Activated naive CD8-positive, alpha-beta T cell treated with anti-CD3 and anti-CD28 coated beads, Interleukin-2, amount 10 ng/mL, durations not matched to agents 7 days and 5 days (primary cell): ENCODE measurements at regions not wholly inside any gene's neighbourhood (a gene's known extent, or its start where the extent isn't known, plus 50 kb on each side); places are given as distances from the start of the nearest gene placed in this dataset.

Experiments used
- ATAC-seq: fragments of 150-1000 bp; cut with Tn5 transposase; one replicate; pipeline ENCODE4 v1.10.0; 2021; ENCODE audit warnings: low read depth, moderate library complexity
- POLR2A ChIA-PET: fragments of 350-600 bp; sonication (Branson Sonifier 250); formaldehyde crosslinking; loops from one replicate; lab custom pipeline; 2021; ENCODE audit warnings: antibody characterized with exemption; lab: Charles Lee
- DNase-seq: peaks from one replicate; pipeline ENCODE4 v3.0.0; 2021
- H3K27ac Mint-ChIP-seq: one replicate; pipeline ENCODE4 v1.8.0; 2022; ENCODE audit warnings: mild to moderate bottlenecking, mixed read lengths
- H3K27me3 Mint-ChIP-seq: one replicate; pipeline ENCODE4 v1.8.0; 2022; ENCODE audit warnings: mild to moderate bottlenecking, moderate library complexity, mixed read lengths
- H3K36me3 Mint-ChIP-seq: one replicate; pipeline ENCODE4 v1.8.0; 2021; ENCODE audit warnings: mild to moderate bottlenecking, mixed read lengths
- H3K4me1 Mint-ChIP-seq: one replicate; pipeline ENCODE4 v1.8.0; 2021; ENCODE audit warnings: mixed read lengths
- H3K4me3 Mint-ChIP-seq: one replicate; pipeline ENCODE4 v1.8.0; 2022; ENCODE audit warnings: mild to moderate bottlenecking, moderate library complexity, mixed read lengths
- H3K9me3 Mint-ChIP-seq: one replicate; pipeline ENCODE4 v1.8.0; 2021; ENCODE audit warnings: mixed read lengths

DNA sequence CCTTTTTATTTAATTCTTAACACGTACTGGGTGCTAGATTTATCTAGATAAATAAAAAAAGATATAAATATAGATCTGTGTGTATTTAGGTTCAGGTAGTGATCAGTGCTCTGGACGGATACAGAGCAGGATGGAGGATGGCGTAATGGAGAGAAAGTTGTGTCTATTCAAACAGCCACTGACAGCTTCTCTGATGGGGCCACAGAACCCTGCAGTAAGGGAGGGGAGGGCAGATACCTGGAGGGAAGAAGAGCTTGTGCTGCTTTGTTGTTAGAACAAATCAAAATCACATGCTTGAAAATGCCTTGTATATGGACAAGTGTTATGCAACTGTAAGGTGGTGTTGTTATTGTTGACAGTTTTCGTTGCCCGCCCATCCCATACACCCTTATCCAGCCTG lies 170.2 kb downstream of the UTP18 start:
- Mint-ChIP-seq H3K36me3 (no peaks in the 10 kb centered on the region), H3K4me3 (no peak overlapping the region), H3K4me1 (peaks cover 44% of the 10 kb centered on the region), H3K9me3 (no peaks in the 10 kb centered on the region), H3K27ac (peak overlapping the region; percentile 46), H3K27me3 (no peaks in the 10 kb centered on the region)
- DNase-seq (no peak), ATAC-seq (no peak)
- POLR2A ChIA-PET: no interaction called here

DNA sequence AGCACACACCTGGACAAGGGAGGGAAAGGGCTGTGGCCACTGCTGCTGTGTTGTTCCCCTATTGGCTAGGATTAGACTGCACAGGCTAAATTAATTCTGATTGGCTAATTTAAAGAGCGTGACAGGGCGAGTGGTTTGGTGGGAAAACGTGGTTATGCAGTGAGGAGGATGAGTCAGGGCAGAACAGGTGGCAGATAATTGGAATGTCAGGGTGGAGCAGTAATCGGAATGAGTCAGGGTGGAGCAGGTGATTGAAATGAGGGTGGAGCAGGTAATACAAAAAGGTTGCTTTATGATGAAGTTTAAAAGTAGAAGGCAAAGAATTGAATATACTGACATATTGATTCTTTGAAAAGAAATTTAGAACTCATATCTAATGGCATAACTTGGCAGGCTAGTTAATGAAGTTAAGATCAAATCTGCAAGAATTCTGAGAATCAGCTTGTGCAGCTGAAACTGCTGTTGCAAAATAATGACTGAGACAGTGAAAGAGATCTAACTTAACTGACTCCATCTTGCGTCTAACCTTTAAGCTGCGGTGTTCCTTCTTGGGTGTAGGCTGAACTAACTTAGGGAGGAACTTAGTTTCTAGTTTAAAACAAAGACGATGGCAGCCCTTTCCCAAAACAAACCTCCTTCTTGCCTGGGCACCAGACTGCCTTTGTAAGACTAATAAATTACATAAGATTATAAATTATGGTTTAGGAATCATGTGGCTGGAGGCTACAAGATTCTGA lies 174.3 kb downstream of the UTP18 start:
- Mint-ChIP-seq H3K9me3 (peaks cover 1% of the 10 kb centered on the region), H3K4me3 (no peak overlapping the region), H3K27me3 (no peaks in the 10 kb centered on the region), H3K36me3 (no peaks in the 10 kb centered on the region), H3K27ac (no peak overlapping the region), H3K4me1 (peaks cover 20% of the 10 kb centered on the region)
- ATAC-seq (no peak), DNase-seq (no peak)
- POLR2A ChIA-PET: no interaction called here

GRCh38 chr17:51435171-51435552 lies 174.8 kb downstream of the UTP18 start:
- ATAC-seq: no peak
- Mint-ChIP-seq H3K9me3 (peaks cover 1% of the 10 kb centered on the region), H3K4me3 (no peak overlapping the region), H3K36me3 (no peaks in the 10 kb centered on the region), H3K4me1 (peaks cover 14% of the 10 kb centered on the region), H3K27ac (no peak overlapping the region), H3K27me3 (no peaks in the 10 kb centered on the region)
- no peak for DNase-seq
- POLR2A ChIA-PET: no interaction called here

DNA sequence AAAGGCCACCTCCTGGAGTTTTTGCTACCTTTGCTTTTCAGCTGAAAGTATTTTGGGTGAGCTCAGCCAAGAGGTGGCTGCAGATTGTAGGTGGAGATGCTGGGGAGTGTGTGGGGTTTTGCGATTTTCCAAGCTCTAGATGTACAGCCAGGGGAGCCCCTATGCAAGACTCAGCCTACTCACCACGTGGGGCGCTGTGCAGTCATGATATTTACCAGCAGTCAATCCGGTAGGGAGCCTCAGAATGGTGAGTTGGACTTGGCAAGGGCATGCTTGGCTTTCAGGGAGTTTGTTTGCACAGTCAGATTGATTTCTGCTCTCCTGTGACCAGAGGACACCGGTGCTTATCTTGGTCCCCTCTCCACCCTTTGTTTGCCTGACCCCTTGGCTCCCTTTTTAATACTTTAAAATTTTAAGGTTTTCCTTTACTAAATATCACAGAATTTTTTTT lies 175.3 kb downstream of the UTP18 start:
- Mint-ChIP-seq H3K36me3 (no peaks in the 10 kb centered on the region), H3K4me1 (peaks cover 10% of the 10 kb centered on the region), H3K27ac (no peak overlapping the region), H3K4me3 (no peak overlapping the region), H3K9me3 (peaks cover 1% of the 10 kb centered on the region), H3K27me3 (no peaks in the 10 kb centered on the region)
- POLR2A ChIA-PET: no interaction called here
- ATAC-seq (no peak), DNase-seq (no peak)

DNA sequence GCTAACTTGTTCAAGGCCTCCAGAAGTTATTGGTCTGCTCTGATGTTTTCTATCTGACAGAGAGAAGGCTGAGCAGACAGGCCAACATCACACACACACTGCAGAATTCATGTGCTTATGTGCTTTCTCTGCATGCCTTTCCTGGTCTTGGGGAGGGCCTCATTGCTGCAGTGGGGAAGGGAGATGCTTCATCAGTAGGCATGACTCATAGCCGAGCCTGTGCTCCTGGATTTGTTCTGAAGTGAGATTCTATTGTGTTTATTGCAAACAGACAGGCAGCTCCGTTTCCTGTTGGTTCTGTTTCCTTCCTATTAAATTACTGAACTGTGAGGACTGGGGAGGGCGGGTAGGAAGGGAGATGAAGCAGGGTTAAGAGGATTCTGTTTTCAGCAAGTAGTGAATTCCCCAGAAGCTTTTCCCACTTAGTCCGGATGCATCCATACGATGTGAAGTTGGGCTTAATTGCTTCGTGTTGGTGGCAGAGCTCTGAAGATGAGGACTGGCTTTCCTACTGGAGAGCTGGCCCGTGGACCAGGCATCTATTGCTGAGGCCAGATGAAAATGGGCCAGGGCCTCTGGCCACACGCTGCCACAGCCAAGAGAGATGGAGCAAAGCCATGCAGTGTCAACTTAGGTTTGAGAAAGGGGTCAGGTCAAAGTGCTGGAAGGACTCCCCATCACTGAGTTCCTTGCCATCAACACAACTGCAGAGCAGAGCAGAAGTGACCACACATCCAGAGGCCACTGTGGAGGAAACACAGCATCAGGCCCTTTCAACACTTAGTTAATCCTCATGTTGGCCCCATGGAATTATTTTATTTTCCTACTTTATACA lies 179.3 kb downstream of the UTP18 start:
- POLR2A ChIA-PET: no interaction called here
- H3K27ac Mint-ChIP-seq: peak overlapping the region; percentile 45
- no peak overlapping the region for H3K4me3 Mint-ChIP-seq
- peaks cover 4% of the 10 kb centered on the region for H3K9me3 Mint-ChIP-seq
- no peaks in the 10 kb centered on the region for H3K36me3 Mint-ChIP-seq
- ATAC-seq (no peak), DNase-seq (no peak)
- H3K4me1 Mint-ChIP-seq: peaks cover 9% of the 10 kb centered on the region
- H3K27me3 Mint-ChIP-seq: peaks cover 6% of the 10 kb centered on the region

DNA sequence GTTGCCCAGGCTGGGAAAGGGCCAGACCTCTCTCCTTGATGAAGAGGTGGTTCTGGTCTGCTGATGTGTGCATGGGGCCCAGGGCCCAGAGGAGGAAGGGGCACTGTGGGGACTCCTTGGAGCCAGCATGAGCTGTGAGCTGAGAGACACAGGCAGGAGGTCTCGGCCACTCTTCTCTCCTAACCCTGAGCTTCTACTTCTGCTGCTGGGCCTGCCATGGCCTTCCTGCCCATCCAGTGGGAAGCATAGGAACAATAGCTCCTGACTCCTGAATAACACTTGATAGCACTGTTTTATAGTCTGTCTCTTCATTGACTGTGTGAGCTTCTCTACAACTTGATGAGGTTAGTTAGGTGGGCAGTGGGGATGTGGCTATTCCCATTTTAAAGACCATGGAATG lies 181.1 kb downstream of the UTP18 start:
- Mint-ChIP-seq H3K9me3 (peaks cover 2% of the 10 kb centered on the region), H3K27ac (no peak overlapping the region), H3K4me3 (no peak overlapping the region), H3K4me1 (peaks cover 15% of the 10 kb centered on the region), H3K36me3 (peaks cover 3% of the 10 kb centered on the region), H3K27me3 (peaks cover 6% of the 10 kb centered on the region)
- ATAC-seq (no peak), DNase-seq (no peak)
- POLR2A ChIA-PET: no interaction called here

DNA sequence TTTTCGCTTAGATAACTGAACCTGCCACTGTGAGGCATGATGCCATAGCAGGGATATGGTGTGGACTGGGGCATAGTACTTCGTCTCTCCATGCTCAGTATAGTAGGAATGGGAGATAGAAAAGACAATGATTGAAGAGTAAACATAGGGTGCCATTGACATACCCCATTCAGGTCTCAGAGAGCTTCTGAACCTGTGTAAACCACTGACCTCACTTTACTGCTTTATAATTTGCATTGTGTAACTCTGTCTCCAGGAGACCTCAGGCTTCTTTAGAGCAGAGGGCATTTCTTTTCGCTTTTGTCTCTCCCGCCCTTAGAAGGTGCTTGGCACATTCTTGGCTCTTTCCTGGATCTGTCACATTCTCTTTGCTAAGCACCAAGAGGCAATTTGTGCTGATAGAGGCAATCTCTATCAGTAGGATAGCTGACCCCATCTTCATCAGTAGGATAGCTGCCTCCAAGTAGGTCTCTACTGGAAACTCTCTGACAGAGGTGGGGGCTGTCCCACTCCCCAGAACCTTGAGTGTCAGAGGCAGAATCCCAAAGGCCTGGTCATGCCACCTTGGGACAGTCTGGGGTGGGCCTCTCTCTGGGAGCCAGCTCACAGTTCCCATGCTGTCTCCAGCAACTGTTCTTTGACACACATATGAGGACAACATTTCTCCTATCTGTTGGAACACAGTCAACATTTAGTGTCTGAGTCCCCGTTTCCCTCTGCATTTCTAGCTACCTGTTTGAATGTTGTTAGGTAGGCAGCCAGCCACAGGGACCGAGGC lies 181.9 kb downstream of the UTP18 start:
- POLR2A ChIA-PET: no interaction called here
- Mint-ChIP-seq H3K27me3 (peaks cover 6% of the 10 kb centered on the region), H3K4me1 (peaks cover 15% of the 10 kb centered on the region), H3K27ac (no peak overlapping the region), H3K36me3 (peaks cover 3% of the 10 kb centered on the region), H3K4me3 (no peak overlapping the region), H3K9me3 (peaks cover 2% of the 10 kb centered on the region)
- ATAC-seq (no peak), DNase-seq (no peak)

- H3K4me3 Mint-ChIP-seq: no peak overlapping the region
- H3K27ac Mint-ChIP-seq: no peak overlapping the region
- H3K9me3 Mint-ChIP-seq: peaks cover 4% of the 10 kb centered on the region
- H3K36me3 Mint-ChIP-seq: peaks cover 3% of the 10 kb centered on the region
- ATAC-seq (no peak), DNase-seq (no peak)
- H3K27me3 Mint-ChIP-seq: peaks cover 6% of the 10 kb centered on the region
- POLR2A ChIA-PET: no interaction called here
- peaks cover 15% of the 10 kb centered on the region for H3K4me1 Mint-ChIP-seq
Observed at GRCh38 chr17:51443646-51444045, 183.3 kb downstream of the UTP18 start.

DNA sequence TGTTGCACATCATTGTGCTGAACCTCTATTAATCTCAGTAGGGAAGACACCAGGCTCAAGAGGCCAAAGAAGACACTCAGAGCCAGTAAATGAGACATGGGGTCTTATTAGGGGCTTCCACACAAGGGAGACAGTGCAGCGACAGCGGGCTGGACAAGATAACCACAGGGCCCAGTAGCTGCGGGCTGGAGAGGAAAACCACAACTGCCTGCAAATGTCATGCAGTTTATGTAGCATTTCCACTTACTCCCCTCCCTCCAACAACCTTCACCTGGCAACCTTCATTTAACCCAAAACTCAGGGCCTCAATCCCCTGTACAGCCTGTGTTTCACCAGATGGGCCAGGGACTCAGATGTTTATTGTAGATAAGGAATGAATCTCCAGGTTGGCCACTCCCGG lies 185.6 kb downstream of the UTP18 start:
- POLR2A ChIA-PET: no interaction called here
- Mint-ChIP-seq H3K4me3 (peak overlapping the region; percentile 4), H3K9me3 (peaks cover 4% of the 10 kb centered on the region), H3K4me1 (peaks cover 10% of the 10 kb centered on the region), H3K36me3 (peaks cover 3% of the 10 kb centered on the region), H3K27me3 (peaks cover 10% of the 10 kb centered on the region), H3K27ac (no peak overlapping the region)
- no peak for DNase-seq
- ATAC-seq: no peak

DNA sequence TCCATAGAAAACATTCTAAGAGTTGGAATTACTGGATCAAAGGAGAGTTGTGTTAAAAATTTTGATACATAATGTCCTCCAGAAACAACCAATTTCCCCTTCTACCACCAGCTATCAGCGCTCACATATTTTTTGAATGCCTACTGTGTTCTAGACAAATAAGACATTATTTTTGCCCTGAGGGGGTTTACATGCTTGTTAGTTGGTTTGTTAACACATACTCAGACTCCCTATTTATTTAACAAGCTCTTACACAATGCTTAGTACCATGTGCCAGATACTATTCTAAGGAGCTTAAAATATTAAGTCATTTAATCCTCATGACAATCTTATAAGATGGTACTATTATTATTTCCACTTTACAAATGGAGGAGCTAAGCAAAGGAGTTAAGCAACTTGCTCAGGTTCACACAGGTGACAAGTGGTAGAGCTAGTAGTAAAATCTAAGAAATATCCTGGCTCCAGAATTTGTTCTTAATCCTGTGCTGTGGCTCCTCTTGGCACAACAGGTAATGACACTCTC lies 194.2 kb downstream of the UTP18 start:
- Mint-ChIP-seq H3K9me3 (no peaks in the 10 kb centered on the region), H3K36me3 (no peaks in the 10 kb centered on the region), H3K27me3 (peaks cover 1% of the 10 kb centered on the region), H3K4me1 (no peaks in the 10 kb centered on the region), H3K4me3 (no peak overlapping the region), H3K27ac (no peak overlapping the region)
- POLR2A ChIA-PET: no interaction called here
- no peak for DNase-seq
- ATAC-seq: no peak

GRCh38 chr17:51455211-51455610 lies 194.9 kb downstream of the UTP18 start:
- H3K27me3 Mint-ChIP-seq: no peaks in the 10 kb centered on the region
- POLR2A ChIA-PET: interaction anchor here (0.6 kb wide), 2 partner anchors 60 to 190 kb away, joined by 3 to 5 read pairs; no protein-coding TSS in a partner anchor
- DNase-seq (no peak), ATAC-seq (no peak)
- no peaks in the 10 kb centered on the region for H3K9me3 Mint-ChIP-seq
- H3K27ac Mint-ChIP-seq: no peak overlapping the region
- no peak overlapping the region for H3K4me3 Mint-ChIP-seq
- no peaks in the 10 kb centered on the region for H3K4me1 Mint-ChIP-seq
- H3K36me3 Mint-ChIP-seq: no peaks in the 10 kb centered on the region

GRCh38 chr17:51455931-51456330 lies 195.6 kb downstream of the UTP18 start:
- no peak for ATAC-seq
- no peaks in the 10 kb centered on the region for H3K27me3 Mint-ChIP-seq
- no peak for DNase-seq
- POLR2A ChIA-PET: no interaction called here
- no peaks in the 10 kb centered on the region for H3K36me3 Mint-ChIP-seq
- no peak overlapping the region for H3K4me3 Mint-ChIP-seq
- H3K27ac Mint-ChIP-seq: no peak overlapping the region
- H3K4me1 Mint-ChIP-seq: no peaks in the 10 kb centered on the region
- no peaks in the 10 kb centered on the region for H3K9me3 Mint-ChIP-seq

GRCh38 chr17:51456942-51457341 lies 196.6 kb downstream of the UTP18 start:
- no peak for DNase-seq
- Mint-ChIP-seq H3K36me3 (no peaks in the 10 kb centered on the region), H3K4me3 (no peak overlapping the region), H3K27me3 (no peaks in the 10 kb centered on the region), H3K9me3 (no peaks in the 10 kb centered on the region), H3K4me1 (no peaks in the 10 kb centered on the region), H3K27ac (no peak overlapping the region)
- ATAC-seq: no peak
- POLR2A ChIA-PET: no interaction called here
